ENCODE measurements at regions not wholly inside any gene's neighbourhood (a gene's known extent, or its start where the extent isn't known, plus 50 kb on each side); places are given as distances from the start of the nearest gene placed in this dataset.
"Not testable (repeated sequence)": the region's sequence is repeated elsewhere in the genome, so short reads cannot be mapped to it uniquely, and the experiment has no call there.

- TF ChIP-seq POLR2A (IDR thresholded peaks at IDR 0.05; ENCODE audit: low read length); GATA1 (IDR thresholded peaks at IDR 0.05; ENCODE audit: low read depth, low read length): not testable (repeated sequence)
Measured at GRCh38 chr3:159052494-159052893, 250.6 kb downstream of the MFSD1 start.

Measured in erythroblast (primary cell).